Panc1 (cell line): ENCODE measurements at regions not wholly inside any gene's neighbourhood (a gene's known extent, or its start where the extent isn't known, plus 50 kb on each side); places are given as distances from the start of the nearest gene placed in this dataset.

Experiments
- CTCF ChIP-seq: fragments of 450-650 bp; IDR thresholded peaks from 2 replicates; pipeline ENCODE4 v1.5.1; 2017; ENCODE audit warnings: mild to moderate bottlenecking
- POLR2AphosphoS5 ChIP-seq: IDR thresholded peaks from 2 replicates; pipeline ENCODE4 v1.6.1; 2012; ENCODE audit warnings: mild to moderate bottlenecking, low read depth, low read length, moderate library complexity

GRCh38 chr9:111107141-111107540, 68.9 kb upstream of the LPAR1 start:
- no peak for TF ChIP-seq CTCF
- TF ChIP-seq POLR2AphosphoS5: no peak
